Transverse colon (tissue), 4 donors: ENCODE measurements at regions not wholly inside any gene's neighbourhood (a gene's known extent, or its start where the extent isn't known, plus 50 kb on each side); places are given as distances from the start of the nearest gene placed in this dataset.

ENCODE experiments used
- DNase-seq: peaks from one replicate; pipeline ENCODE4 v3.0.0-alpha.2; 2019
- H3K27ac ChIP-seq, 4 donors: fragments of 200-600 bp; sonication (generic); 2 replicates each; pipeline ENCODE4 v1.5.1; 2016 to 2018; ENCODE audit warnings: inconsistent platforms in 4 of 4
- H3K27me3 ChIP-seq: fragments of 200-600 bp; sonication (generic); 2 replicates; pipeline ENCODE4 v1.5.1; 2017; ENCODE audit warnings: inconsistent platforms
- H3K36me3 ChIP-seq, 4 donors: fragments of 200-600 bp; sonication (generic); 2 replicates each; pipeline ENCODE4 v1.5.1; 2017 to 2019; ENCODE audit warnings: inconsistent platforms in 4 of 4
- H3K4me1 ChIP-seq, 4 donors: fragments of 200-600 bp; sonication (generic); 2 replicates each; pipeline ENCODE4 v1.5.1; 2017 to 2020; ENCODE audit warnings: inconsistent platforms in 4 of 4
- H3K4me3 ChIP-seq, 4 donors: fragments of 200-600 bp; sonication (generic); 1 replicate in 1 of 4; 2 replicates in 3 of 4; pipeline versions ENCODE4 v1.5.1 to v1.6.1; 2017 to 2019; ENCODE audit warnings: inconsistent platforms in 4 of 4
- H3K9me3 ChIP-seq, 2 donors: fragments of 200-600 bp; sonication (generic); 2 replicates each; pipeline ENCODE4 v1.5.1; 2017 to 2019; ENCODE audit warnings: inconsistent platforms in 2 of 2
- CTCF ChIP-seq, 5 experiments: fragments of 200-600 bp in 3 of 5; fragments of 450-650 bp in 2 of 5; sonication (generic) in 3 of 5; IDR thresholded peaks; 1 replicate in 2 of 5; 2 replicates in 3 of 5; pipeline ENCODE4 v1.5.1; 2016 to 2017; ENCODE audit warnings: antibody characterized with exemption in 5 of 5, inconsistent platforms in 3 of 5, mild to moderate bottlenecking in 2 of 5, moderate library complexity in 1 of 5
- EP300 ChIP-seq: sonication (generic); formaldehyde crosslinking; IDR thresholded peaks from one replicate; pipeline ENCODE4 v1.6.1; 2017; ENCODE audit warnings: antibody characterized with exemption, low read depth
- POLR2A ChIP-seq: fragments of 450-650 bp; IDR thresholded peaks from one replicate; pipeline ENCODE4 v1.6.1; 2016; ENCODE audit warnings: antibody characterized with exemption, mild to moderate bottlenecking, moderate library complexity
- POLR2AphosphoS5 ChIP-seq, 3 donors: sonication (generic); formaldehyde crosslinking; IDR thresholded peaks; one replicate each; pipeline ENCODE4 v1.6.1; 2016; ENCODE audit warnings: antibody characterized with exemption in 3 of 3
- WGBS, 2 donors: methylation state at CpG; one replicate each; pipeline ENCODE4 v1.1.5; 2018; ENCODE audit warnings: low coverage in 1 of 2; 5-methylcytosine and 5-hydroxymethylcytosine counted together
- in situ Hi-C, 4 donors: fragments of 200-750 bp; cut with MboI; loops; one replicate each; pipeline versions ENCODE4 v1.15.0 to v1.15.1; 2017; ENCODE audit warnings: low sequenced_read_pairs in 3 of 4, low pct_ligation_motif_present in 1 of 4, low pct_unique_long_range_greater_than_20kb in 1 of 4
- intact Hi-C: fragments of 100-400 bp; cut with DNase I; formaldehyde crosslinking; loops from one replicate; pipeline ENCODE4 v1.15.1; 2023; ENCODE audit warnings: low total_unique reads

GRCh38 chr20:60144404-60144803 lies 186.2 kb downstream of the CDH26 start:
- Histone ChIP-seq H3K4me1 (no peaks in the 10 kb centered on the region), H3K27ac (no peak overlapping the region), H3K27me3 (no peaks in the 10 kb centered on the region), H3K4me3 (no peak overlapping the region), H3K9me3 (no peaks in the 10 kb centered on the region), H3K36me3 (no peaks in the 10 kb centered on the region)
- intact Hi-C loops = no loop called here
- TF ChIP-seq POLR2AphosphoS5 (IDR thresholded peaks at IDR 0.05) = no peak
- TF ChIP-seq EP300 = no peak
- TF ChIP-seq CTCF (IDR thresholded peaks at IDR 0.05) = no peak
- no peak for TF ChIP-seq POLR2A
- in situ Hi-C loops = no loop called here
- no peak for DNase-seq
- WGBS, 2 donors = 93 to 100% methylated on average over 3 of the region's 3 CpGs

GRCh38 chr20:60144974-60145527 lies 186.8 kb downstream of the CDH26 start:
- no peak for DNase-seq
- Histone ChIP-seq H3K9me3 (no peaks in the 10 kb centered on the region), H3K4me3 (no peak overlapping the region), H3K4me1 (no peaks in the 10 kb centered on the region), H3K27me3 (no peaks in the 10 kb centered on the region), H3K36me3 (no peaks in the 10 kb centered on the region), H3K27ac (no peak overlapping the region)
- WGBS, 2 donors = 40 to 51% methylated on average over 5 of the region's 5 CpGs
- TF ChIP-seq CTCF (IDR thresholded peaks at IDR 0.05) = no peak
- TF ChIP-seq POLR2A = no peak
- no peak for TF ChIP-seq POLR2AphosphoS5 (IDR thresholded peaks at IDR 0.05)
- TF ChIP-seq EP300 = no peak
- in situ Hi-C loops (no loop called here), intact Hi-C loops (no loop called here)

- no peak overlapping the region for H3K4me3 ChIP-seq
- DNase-seq = no peak
- H3K4me1 ChIP-seq = no peaks in the 10 kb centered on the region
- no peaks in the 10 kb centered on the region for H3K27me3 ChIP-seq
- no peak overlapping the region for H3K27ac ChIP-seq
- H3K9me3 ChIP-seq = no peaks in the 10 kb centered on the region
- H3K36me3 ChIP-seq = no peaks in the 10 kb centered on the region
- in situ Hi-C loops = no loop called here
- no peak for TF ChIP-seq POLR2AphosphoS5 (IDR thresholded peaks at IDR 0.05)
- TF ChIP-seq CTCF (IDR thresholded peaks at IDR 0.05) = no peak
- TF ChIP-seq POLR2A = no peak
- TF ChIP-seq EP300 = no peak
- 86% methylated on average over 2 of the region's 2 CpGs for WGBS, 2 donors
- intact Hi-C loops = no loop called here
These were observed 188.8 kb downstream of the CDH26 start for GRCh38 chr20:60147004-60147403.

GRCh38 chr20:60148885-60149284 lies 190.7 kb downstream of the CDH26 start:
- in situ Hi-C loops (no loop called here), intact Hi-C loops (no loop called here)
- H3K27ac ChIP-seq = no peak overlapping the region

More at GRCh38 chr20:60148885-60149284, 190.7 kb downstream of the CDH26 start:
- TF ChIP-seq CTCF (IDR thresholded peaks at IDR 0.05) = no peak
- Histone ChIP-seq H3K36me3 (no peaks in the 10 kb centered on the region), H3K9me3 (no peaks in the 10 kb centered on the region), H3K27me3 (no peaks in the 10 kb centered on the region), H3K4me3 (no peak overlapping the region), H3K4me1 (no peaks in the 10 kb centered on the region)
- DNase-seq = no peak
